Spleen (tissue), 7 donors: ENCODE measurements at regions not wholly inside any gene's neighbourhood (a gene's known extent, or its start where the extent isn't known, plus 50 kb on each side); places are given as distances from the start of the nearest gene placed in this dataset.

Experiments used
- CTCF ChIP-seq, 11 experiments: fragments of 200-600 bp in 7 of 11; fragments of 450-650 bp in 4 of 11; sonication (generic) in 4 of 11; IDR thresholded peaks in 8 of 11; conservative IDR thresholded peaks in 3 of 11; 1 replicate in 7 of 11; 2 replicates in 4 of 11; pipeline versions ENCODE4 v1.4.0 to v1.8.0; 2016 to 2021; ENCODE audit warnings: antibody characterized with exemption in 11 of 11, inconsistent platforms in 4 of 11, mild to moderate bottlenecking in 1 of 11
- POLR2A ChIP-seq, 3 donors: fragments of 450-650 bp; IDR thresholded peaks; one replicate each; pipeline ENCODE4 v1.5.1; 2017; ENCODE audit warnings: antibody characterized with exemption in 3 of 3, mild to moderate bottlenecking in 1 of 3
- donor health status: DM: no; HTN: no; CAD: no; lungs with moderate emphysema.
- donor health status: DM: no; HTN: no; CAD: no.
- donor health status: DM: no; HTN: no; CAD: no.

GRCh38 chr20:16914277-16914676, 166.1 kb downstream of the OTOR start:
- TF ChIP-seq CTCF (IDR thresholded peaks at IDR 0.05 in 8 of 11, conservative IDR thresholded peaks at IDR 0.05 in 3 of 11): no peak
- no peak for TF ChIP-seq POLR2A (IDR thresholded peaks at IDR 0.05)
